HG02840 (cell line): ENCODE measurements at regions not wholly inside any gene's neighbourhood (a gene's known extent, or its start where the extent isn't known, plus 50 kb on each side); places are given as distances from the start of the nearest gene placed in this dataset.
A peak's percentile ranks its signal among the peaks of the same experiment; 100 is the strongest.
"Not testable (repeated sequence)": the region's sequence is repeated elsewhere in the genome, so short reads cannot be mapped to it uniquely, and the experiment has no call there.

Source experiments
- ATAC-seq: cut with Tn5 transposase; IDR thresholded peaks from one replicate; pipeline ENCODE4 v1.9.1; 2021; ENCODE audit warnings: mild to moderate bottlenecking, moderate library complexity, moderate number of reproducible peaks; ENCODE audit not compliant: unreplicated experiment, low FRiP score

- no peak for ATAC-seq
Measured at GRCh38 chr1:70666381-70667140, 255.5 kb downstream of the CTH start.

- ATAC-seq = no peak
Measured at GRCh38 chr1:70667494-70668170, 256.6 kb downstream of the CTH start.

DNA sequence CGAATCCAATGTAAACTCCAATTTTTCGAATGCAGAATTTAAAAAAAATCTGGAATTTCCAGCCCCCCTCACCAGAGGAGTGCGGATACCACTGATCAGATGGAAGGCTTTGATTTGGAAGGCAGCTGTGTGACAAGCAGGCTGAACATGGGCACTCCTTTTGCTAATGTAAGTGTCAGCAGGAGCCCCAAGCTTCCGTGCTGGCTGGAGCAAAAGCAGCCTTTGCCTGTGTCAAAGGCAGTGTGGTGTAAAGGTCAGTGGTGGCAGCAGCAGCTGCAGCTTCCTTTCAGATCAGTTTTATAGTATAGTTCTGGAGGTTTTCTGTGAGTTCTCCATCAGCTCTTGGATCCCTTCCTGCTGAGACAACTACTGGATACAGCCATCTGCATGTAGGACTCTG is 259.9 kb downstream of the CTH start:
- no peak for ATAC-seq

- no peak for ATAC-seq
Measured at GRCh38 chr1:70672442-70672888, 261.4 kb downstream of the CTH start.

- no peak for ATAC-seq
Measured at GRCh38 chr1:70674941-70675685, 264.0 kb downstream of the CTH start.

GRCh38 chr1:70675737-70676156 is 264.7 kb downstream of the CTH start:
- ATAC-seq = peak; percentile 71

DNA sequence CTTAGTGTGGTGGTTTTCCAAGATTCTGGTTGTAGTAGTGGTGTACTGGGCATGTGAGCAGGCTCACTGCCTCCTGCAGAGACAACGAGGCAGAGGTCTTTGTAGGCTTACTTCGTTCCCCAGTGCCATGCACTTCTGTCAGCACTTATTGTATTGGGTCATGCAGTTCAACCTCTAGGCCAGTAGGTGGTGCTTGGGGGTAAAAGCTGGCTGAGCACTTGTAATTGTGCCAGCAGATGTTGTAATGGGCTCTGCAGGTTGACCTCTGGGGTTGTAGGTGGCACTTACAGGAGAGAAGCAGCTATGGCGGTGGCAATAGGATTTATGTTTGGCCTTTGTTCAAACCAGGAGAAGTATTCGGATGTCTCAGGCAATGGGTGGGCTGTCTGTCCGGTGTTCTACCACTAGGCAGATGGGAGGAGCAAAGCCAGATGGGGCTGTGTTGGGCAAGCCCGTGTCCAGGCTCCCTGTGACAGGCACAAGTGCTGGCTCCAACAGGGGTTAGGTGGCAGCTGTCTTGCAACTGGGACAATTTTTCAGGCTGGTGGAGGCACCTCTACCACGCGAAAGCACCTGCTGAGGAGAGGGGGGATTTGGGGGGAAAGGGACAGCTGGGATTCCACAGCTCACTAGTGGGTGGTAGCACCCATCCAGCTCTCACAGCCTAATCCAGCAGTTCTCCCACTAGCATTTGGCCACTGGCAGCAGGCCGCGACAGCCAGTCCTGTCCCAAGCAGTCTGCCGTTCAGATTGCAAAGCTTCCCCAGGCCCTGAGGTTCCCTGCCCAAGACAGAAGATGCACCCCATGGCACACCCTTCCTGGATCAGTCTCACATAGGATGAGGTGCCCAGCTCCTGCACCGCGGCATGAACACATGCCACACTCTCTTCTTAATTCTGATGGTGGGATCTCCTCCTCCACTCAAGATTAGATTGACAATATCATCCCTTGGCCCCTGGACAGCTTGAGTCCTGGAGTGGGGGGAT is 274.5 kb downstream of the CTH start:
- ATAC-seq = peak; percentile 96

GRCh38 chr1:70688580-70688979 is 277.5 kb downstream of the CTH start:
- no peak for ATAC-seq

GRCh38 chr1:70706381-70707037 is 295.4 kb downstream of the CTH start:
- no peak for ATAC-seq

DNA sequence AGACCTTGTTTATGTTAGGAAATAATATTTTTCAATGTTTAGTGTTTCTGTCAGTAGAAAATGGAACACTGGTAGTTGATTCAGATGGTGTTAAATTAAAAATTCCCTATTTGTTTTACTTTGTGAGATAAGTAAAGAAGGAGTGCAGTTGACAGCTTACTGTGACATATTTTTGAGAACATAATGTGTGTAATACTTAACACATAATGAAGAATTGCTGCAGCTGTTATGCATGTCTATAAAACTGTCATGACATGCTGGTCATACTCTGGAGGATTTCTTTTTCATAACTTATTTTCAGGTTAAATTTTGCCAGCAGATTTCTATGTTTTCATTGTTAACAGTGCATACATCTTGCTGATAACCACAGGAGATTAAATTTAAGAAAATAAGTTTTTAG is 296.1 kb downstream of the CTH start:
- no peak for ATAC-seq

GRCh38 chr1:70714149-70714548 is 303.1 kb downstream of the CTH start:
- ATAC-seq = no peak

GRCh38 chr1:70717211-70717610 is 306.1 kb downstream of the CTH start:
- no peak for ATAC-seq

DNA sequence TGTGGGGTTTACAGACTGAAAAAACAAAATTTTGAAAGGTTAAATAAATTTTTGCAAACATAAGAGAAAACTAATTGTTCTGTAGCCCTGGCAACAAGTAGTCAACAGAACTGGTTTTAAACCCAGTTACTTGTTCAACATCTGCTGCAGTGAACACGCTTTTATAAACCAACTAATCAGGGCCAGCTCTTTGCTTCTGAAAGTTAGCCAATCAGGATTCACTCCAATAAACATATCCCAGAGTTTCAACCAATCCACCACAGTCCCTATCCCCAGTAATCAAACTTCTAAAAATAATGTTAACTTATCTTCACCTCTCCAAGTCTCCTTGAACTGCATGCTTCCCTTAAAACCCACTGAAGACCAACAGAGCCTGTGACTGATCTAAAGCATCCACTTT is 306.6 kb downstream of the CTH start:
- no peak for ATAC-seq

GRCh38 chr1:70718086-70718630 is 307.1 kb downstream of the CTH start:
- ATAC-seq = no peak

DNA sequence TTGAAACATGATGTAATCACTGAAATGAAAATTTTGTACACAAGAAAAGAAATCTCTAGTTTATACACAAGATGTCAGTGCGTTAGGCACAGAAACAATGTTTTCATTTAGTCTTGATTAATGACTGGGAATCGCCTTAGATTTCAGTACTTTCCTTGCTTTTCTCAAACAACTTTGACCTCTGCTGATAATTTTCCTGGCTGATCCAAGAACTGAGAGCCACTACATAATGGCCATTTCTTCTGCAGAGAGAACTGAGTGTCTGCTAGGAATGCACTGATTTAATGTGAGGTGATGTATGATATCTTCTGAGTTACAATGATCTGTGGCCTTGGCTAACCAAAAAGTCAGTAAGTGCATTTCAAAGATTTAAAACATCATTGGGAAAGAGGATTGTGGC is 308.1 kb downstream of the CTH start:
- no peak for ATAC-seq

GRCh38 chr1:70720109-70720508 is 309.0 kb downstream of the CTH start:
- ATAC-seq = no peak

GRCh38 chr1:70720521-70720920 is 309.5 kb downstream of the CTH start:
- ATAC-seq = no peak

DNA sequence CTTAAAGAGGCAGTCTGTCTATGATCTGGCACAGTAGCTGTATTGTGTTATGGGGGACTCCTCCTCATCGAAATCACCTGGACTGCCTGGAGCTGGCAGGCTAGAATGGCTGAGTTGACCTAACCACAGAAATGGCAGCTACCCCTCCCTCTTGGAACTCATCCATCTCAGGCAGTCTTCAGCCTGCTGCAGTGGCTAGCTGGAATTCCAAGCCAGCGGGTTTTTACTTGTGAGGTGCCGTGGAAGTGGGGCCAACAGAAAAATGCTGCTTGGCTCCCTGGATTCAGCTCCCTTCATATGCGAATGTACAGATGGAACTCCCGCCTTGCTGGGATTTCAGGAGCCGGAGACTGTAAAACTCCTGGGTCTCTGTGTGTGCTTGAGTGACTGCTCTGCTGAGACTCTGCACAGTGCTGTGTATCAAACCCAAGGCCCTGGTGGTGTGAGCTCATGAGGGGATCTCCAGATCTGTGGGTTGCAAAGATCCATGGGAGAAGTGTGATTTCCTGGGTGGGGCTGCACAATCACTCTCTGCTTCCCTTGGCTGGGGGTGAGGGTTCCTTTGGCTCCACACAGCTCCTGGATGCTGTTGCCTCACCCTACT is 316.9 kb downstream of the CTH start:
- no peak for ATAC-seq

DNA sequence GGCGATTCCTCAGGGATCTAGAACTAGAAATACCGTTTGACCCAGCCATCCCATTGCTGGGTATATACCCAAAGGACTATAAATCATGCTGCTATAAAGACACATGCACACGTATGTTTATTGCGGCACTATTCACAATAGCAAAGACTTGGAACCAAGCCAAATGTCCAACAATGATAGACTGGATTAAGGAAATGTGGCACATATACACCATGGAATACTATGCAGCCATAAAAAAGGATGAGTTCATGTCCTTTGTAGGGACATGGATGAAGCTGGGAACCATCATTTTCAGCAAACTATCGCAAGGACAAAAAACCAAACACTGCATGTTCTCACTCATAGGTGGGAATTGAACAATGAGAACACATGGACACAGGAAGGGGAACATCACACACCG is 311.1 kb downstream of the PTGER3 start:
- ATAC-seq = not testable (repeated sequence)
